Left lobe of liver (tissue), 2 donors: ENCODE measurements at regions not wholly inside any gene's neighbourhood (a gene's known extent, or its start where the extent isn't known, plus 50 kb on each side); places are given as distances from the start of the nearest gene placed in this dataset.

Experiments used
- ATAC-seq: fragments of 200-7000 bp; cut with Tn5 transposase; one replicate; pipeline ENCODE4 v1.9.1; 2020; ENCODE audit warnings: mild to moderate bottlenecking, moderate library complexity
- DNase-seq: peaks from one replicate; pipeline ENCODE4 v3.0.0-alpha.2; 2020; ENCODE audit warnings: low spot score
- donor health status: DM: no; HTN: no; CAD: no; lungs with moderate emphysema.
- donor health status: DM: no; HTN: yes; CAD: no.

GRCh38 chr6:119630561-119631192 lies 281.1 kb upstream of the MAN1A1 start:
- DNase-seq, result no peak
- ATAC-seq, result no peak

DNA sequence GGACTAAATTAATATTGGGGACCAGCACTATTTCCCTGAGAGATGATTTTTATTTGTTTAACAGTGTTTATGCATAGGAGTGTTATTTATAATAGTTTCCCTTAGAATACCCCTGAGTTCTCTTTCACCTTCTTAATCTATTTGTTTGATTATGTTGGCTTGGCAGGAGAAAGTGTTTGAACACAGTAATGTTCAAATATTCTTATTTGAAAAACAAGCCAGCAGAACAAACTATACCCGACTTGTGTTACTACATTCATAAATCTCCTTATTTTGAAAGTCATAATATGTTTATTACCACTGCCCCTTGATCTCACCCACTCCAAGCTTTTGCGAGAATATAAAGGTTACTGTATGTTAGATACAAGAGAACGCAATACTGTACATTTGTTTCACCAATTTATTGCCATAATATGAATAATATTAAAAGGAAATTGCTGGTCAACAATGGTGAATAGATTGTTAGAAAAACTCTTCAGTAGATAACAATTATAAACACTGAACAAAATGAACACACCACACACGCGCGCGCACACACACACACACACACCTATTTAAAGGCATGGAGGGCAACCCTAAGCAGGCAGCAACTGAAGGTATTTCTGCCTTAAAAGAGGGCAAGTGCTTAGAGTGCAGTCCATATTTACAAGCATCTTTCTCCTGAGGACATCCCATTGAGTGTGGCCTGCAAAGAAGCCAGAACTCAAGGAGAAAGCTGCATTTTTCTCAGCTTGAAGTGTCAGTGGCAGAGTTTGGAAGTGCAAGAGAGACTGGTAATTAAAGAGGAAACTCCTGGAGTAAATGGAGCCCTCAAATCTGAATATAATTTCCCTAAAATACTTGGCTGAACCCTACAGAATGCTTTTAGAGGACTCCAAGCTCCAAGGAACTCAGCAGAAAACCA lies 279.4 kb upstream of the MAN1A1 start:
- no peak for DNase-seq
- ATAC-seq, result no peak

- ATAC-seq, result no peak
- no peak for DNase-seq
Observed at GRCh38 chr6:119627908-119628669, 278.5 kb upstream of the MAN1A1 start.

DNA sequence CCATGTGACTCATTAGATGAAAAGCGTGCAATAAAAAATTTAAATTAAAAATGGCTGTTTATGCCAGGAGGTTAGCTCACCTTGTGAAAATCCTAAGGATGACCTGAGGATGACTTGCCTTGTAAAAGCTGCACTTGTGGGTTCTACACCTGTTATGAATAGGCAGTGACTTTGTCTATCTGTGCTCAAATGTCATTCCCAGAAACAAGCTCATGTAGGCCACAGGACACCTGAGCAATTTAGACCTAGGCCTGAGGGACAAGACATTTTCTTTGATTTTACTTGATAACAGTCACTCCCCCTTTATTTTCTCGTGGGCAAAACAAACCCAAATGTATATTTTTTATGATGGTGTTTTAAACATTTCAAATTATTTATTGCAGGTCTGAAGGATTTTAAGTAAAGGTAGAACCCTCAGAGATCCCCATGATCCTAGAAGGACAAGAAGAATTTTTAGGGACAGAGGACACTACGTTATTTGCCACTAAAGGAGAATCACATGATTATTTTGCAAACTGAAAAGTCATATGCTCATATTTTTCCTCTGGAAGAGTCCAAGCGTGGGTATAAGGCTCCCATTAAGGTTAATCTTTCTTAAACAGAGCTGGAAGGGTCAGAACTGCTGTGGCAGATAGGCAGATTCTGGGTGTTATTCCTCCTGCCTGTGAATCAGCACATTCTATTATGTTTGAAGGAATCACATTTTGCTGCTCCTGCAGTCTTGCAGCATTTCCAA lies 277.5 kb upstream of the MAN1A1 start:
- no peak for ATAC-seq
- no peak for DNase-seq

DNA sequence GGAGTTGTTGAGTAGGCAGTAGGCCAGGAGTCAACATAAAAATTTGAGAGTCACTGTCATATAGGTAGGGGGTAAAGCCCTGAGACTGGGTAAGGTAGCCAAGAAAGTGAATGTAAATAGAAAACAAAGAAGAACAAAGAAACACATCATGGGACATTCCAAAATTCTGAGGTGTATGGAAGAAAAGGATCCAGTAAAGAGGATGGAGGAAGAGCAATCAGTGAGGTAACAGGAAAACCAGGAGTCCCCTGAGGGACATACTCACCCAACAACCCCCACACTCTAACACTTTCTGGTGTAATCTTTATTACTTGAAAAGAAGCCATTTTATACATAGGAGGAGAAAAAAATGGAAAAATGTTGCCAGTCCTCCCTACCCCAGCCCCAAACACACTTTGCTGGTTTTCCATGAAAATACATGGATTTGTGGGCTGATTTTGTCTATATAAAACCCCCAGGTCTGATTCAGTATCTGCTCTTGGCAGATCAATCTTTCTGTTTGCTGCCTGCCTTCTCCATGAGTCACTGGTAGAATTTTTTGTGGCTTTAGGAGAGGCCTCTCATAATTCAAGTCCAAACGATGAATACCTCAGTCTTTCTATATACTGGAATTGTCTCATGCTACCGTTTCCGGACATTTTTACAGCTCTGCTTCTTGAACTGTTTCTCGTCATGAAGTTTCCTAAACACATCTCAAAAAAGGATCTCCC lies 271.4 kb upstream of the MAN1A1 start:
- no peak for DNase-seq
- ATAC-seq, result no peak

- DNase-seq, result no peak
- ATAC-seq, result no peak
Observed at GRCh38 chr6:119614138-119614537, 264.6 kb upstream of the MAN1A1 start.

GRCh38 chr6:119612911-119613381 lies 263.4 kb upstream of the MAN1A1 start:
- no peak for DNase-seq
- ATAC-seq, result no peak

DNA sequence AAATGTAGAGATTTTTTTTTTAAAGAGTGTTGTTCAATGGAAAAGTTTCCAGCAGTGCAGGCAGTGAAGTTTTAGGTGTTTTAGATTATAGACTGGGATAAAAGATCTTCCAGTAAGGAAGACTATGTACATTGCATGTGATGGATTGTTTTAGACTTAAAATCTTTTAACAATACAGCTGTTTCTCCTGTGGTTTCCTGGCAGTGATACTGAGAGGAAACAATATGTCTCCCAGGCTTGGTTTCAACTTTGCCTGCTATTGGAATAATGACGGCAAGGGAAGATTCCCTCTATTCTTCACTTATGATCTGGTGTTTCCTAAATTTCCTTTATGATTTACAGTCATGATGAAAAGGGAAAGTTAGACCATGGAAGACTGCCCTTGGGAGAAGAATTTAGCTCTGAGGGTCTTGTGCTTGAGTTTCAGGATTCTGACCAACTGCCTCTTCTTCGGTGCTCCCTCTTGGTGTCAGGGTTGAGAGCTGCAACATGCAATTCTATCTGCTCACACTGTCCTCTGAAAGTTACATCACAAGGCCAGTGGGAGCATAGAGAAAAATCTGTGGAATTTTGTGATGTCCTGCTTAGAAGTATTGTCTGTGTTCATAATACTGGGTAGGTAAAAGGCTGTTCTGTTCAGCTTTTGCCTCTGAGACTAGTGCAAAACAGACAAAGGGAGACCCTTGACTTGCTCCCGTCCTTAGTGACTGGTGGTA lies 262.8 kb upstream of the MAN1A1 start:
- no peak for DNase-seq

GRCh38 chr6:119610754-119611153 lies 261.2 kb upstream of the MAN1A1 start:
- ATAC-seq, result no peak

More for the DNA sequence above, 262.8 kb upstream of the MAN1A1 start:
- ATAC-seq, result no peak

GRCh38 chr6:119610265-119610664 lies 260.7 kb upstream of the MAN1A1 start:
- no peak for ATAC-seq
- no peak for DNase-seq

More at GRCh38 chr6:119610754-119611153, 261.2 kb upstream of the MAN1A1 start:
- no peak for DNase-seq

GRCh38 chr6:119609865-119610264 lies 260.3 kb upstream of the MAN1A1 start:
- no peak for DNase-seq
- ATAC-seq, result no peak

DNA sequence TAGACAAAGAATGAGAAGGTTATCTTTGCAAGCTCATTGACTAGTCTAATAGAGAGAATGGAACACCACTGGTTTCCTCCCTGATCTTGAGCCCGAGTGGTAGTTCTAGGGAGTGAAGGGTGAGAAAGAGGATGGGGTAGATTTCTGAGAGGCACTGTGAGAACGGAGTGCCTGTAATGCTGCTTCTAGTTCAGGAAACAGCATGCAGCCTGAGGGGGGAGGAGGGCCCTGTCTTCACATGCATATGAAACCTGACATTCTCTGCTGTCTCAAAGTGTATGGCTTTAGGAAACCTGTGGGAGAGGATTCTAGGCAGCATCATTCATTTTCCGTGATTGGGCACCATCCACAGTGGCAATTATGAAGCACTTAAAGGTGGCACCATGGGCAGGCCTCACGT lies 259.4 kb upstream of the MAN1A1 start:
- ATAC-seq, result no peak
- no peak for DNase-seq

DNA sequence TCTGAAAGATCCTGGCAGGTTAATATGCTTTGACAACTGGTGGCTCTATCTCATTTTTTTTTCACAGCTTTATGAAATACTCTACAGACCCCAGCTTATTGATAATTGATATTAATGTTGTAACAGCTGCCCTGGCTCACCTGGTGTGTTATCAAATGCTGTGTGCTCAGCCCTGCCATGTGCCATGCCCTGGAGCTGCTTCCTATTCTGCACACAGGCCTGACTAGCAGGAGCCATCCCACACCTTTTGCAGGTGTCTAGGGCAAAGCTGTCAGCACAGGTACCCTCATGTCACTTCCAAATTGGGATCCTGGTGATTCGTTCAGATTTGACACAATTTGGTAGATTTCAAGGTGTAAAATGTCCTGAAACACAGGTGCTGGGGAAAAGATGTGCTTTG lies 254.6 kb upstream of the MAN1A1 start:
- DNase-seq, result no peak
- no peak for ATAC-seq

- ATAC-seq (no peak), DNase-seq (no peak)
Observed at GRCh38 chr6:119603501-119603900, 253.9 kb upstream of the MAN1A1 start.

DNA sequence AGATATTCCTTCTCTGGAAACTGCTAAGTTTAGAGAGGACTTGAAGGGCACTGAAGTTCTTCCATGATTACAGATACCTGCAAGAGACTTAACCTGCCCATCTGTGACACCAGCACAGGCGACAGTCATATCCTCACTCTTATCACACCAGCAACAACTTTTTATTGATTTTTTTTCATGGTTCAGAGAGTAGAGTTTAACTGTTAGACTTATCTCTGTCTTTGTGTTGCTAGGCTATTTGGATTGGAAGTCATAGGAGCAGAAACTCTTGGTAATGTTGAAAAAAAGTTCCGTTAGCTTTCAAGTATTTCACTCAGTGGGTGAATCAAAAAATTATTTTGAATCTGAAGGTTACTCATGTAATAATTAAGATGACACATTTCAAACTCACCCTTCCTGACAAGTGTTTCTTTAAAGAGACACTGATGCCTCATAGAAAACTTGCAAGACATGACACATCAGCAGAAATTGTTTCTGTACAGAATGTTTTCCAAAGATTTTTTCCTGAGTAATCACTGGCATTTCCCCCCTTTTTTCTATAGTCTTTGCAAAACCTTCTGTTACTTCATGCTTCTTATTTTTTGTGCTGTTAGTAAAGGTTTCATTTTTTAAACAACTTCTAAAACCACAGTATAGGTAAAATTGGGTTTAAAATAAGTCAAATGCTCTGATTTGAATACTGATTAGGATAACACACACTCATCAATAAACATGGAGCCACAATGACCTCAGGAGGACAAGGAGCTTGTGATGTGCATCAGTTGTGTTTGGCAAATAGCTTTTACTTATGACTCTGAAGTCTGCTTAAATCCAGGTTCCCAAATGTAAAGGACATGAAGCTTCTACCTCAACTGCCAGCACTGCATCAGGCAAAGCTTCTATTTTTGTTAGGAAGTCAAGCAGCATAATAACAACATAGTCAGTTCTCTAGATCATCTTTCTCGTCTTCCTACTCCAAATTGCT lies 252.9 kb upstream of the MAN1A1 start:
- DNase-seq (no peak), ATAC-seq (no peak)

DNA sequence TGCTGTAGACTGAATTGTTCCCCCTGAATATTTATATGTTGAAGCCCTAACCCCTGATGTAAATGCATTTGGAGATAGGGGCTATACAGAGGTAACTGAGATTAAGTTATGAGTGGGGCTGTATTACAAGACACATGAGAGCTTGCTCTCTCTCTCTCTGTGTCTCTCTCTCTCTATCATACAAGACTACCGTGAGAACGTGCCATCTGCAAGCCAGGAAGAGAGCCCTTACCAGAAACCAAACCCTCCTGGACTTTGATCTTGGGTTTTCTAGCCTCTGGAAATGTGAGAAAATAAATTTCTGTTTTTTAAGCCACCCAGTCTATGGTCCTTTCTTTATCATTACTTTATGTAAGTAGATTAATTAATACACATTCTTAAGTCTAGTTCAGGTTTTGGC lies 249.3 kb upstream of the MAN1A1 start:
- DNase-seq (no peak), ATAC-seq (no peak)

- ATAC-seq (no peak), DNase-seq (no peak)
Observed at GRCh38 chr6:119594907-119595306, 245.3 kb upstream of the MAN1A1 start.

DNA sequence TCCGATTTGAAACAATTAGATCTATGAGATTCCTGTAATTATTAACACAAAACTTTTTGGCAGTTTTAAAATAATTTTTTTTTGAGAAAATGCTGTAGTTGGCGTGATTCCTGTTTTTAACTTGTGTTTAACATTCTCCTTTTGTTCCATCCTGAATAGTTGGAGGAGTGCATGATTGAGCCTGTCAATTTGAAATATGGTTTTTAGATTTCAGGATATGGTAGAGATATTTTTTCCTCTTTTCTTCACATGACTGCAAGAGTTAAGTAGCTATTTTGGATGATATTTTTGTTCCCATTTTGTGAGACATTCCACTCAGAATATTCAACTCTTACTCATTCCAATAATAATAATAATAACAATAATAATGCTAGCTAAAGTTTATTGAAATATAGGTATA lies 241.7 kb upstream of the MAN1A1 start:
- ATAC-seq, result no peak
- no peak for DNase-seq
